Esophagus squamous epithelium (tissue), 5 donors: ENCODE measurements at regions not wholly inside any gene's neighbourhood (a gene's known extent, or its start where the extent isn't known, plus 50 kb on each side); places are given as distances from the start of the nearest gene placed in this dataset.

ENCODE experiments used
- DNase-seq: peaks from one replicate; lab custom pipeline; 2025; lab: John Stamatoyannopoulos, UW
- H3K27ac ChIP-seq, 4 donors: fragments of 200-600 bp; sonication (generic); one replicate each; pipeline ENCODE4 v1.5.1; 2016 to 2019; ENCODE audit warnings: mild to moderate bottlenecking in 1 of 4
- H3K27me3 ChIP-seq, 4 donors: fragments of 200-600 bp; sonication (generic); 1 replicate in 3 of 4; 2 replicates in 1 of 4; pipeline versions ENCODE4 v1.5.1 to v1.6.0; 2017 to 2021; ENCODE audit warnings: antibody characterized with exemption in 1 of 4
- H3K36me3 ChIP-seq, 3 donors: fragments of 200-600 bp; sonication (generic); one replicate each; pipeline ENCODE4 v1.5.1; 2016 to 2019
- H3K4me1 ChIP-seq, 3 donors: fragments of 200-600 bp; sonication (generic); one replicate each; pipeline ENCODE4 v1.5.1; 2017 to 2019
- H3K4me3 ChIP-seq, 4 donors: fragments of 200-600 bp; sonication (generic); 1 replicate in 3 of 4; 2 replicates in 1 of 4; pipeline ENCODE4 v1.5.1; 2016 to 2019; ENCODE audit warnings: mild to moderate bottlenecking in 2 of 4, moderate library complexity in 1 of 4
- H3K9me3 ChIP-seq, 3 donors: fragments of 200-600 bp; sonication (generic); one replicate each; pipeline ENCODE4 v1.5.1; 2016 to 2019
- CTCF ChIP-seq, 6 experiments: fragments of 450-650 bp in 4 of 6; fragments of 200-600 bp in 2 of 6; sonication (generic) in 2 of 6; IDR thresholded peaks; one replicate each; pipeline ENCODE4 v1.5.1; 2016 to 2019; ENCODE audit warnings: antibody characterized with exemption in 6 of 6, mild to moderate bottlenecking in 4 of 6, moderate library complexity in 4 of 6
- POLR2A ChIP-seq, 4 donors: fragments of 450-650 bp; IDR thresholded peaks; one replicate each; pipeline ENCODE4 v1.6.1; 2017; ENCODE audit warnings: antibody characterized with exemption in 4 of 4, mild to moderate bottlenecking in 4 of 4, moderate library complexity in 3 of 4
- WGBS, 2 donors: methylation state at CpG; one replicate each; pipeline ENCODE4 v1.1.5; 2018; 5-methylcytosine and 5-hydroxymethylcytosine counted together
- intact Hi-C: fragments of 100-400 bp; cut with DNase I; formaldehyde crosslinking; loops from one replicate; pipeline ENCODE4 v1.15.0; 2022
- donor health status: DM: yes; HTN: yes; CAD: no.

GRCh38 chr13:55394470-55394869, 1746.2 kb upstream of the PRR20A start:
- DNase-seq, result no peak
- H3K27me3 ChIP-seq, result no peaks in the 10 kb centered on the region
- no peak overlapping the region for H3K4me3 ChIP-seq
- H3K36me3 ChIP-seq, result no peaks in the 10 kb centered on the region
- H3K4me1 ChIP-seq, result no peaks in the 10 kb centered on the region
- H3K27ac ChIP-seq, result no peak overlapping the region
- intact Hi-C loops, result no loop called here
- WGBS, 2 donors, result 57 to 67% methylated on average over 3 of the region's 3 CpGs
- no peaks in the 10 kb centered on the region for H3K9me3 ChIP-seq
- no peak for TF ChIP-seq POLR2A (IDR thresholded peaks at IDR 0.05)
- no peak for TF ChIP-seq CTCF (IDR thresholded peaks at IDR 0.05)

- Histone ChIP-seq H3K36me3 (no peaks in the 10 kb centered on the region), H3K4me3 (no peak overlapping the region), H3K27ac (no peak overlapping the region), H3K4me1 (no peaks in the 10 kb centered on the region), H3K9me3 (no peaks in the 10 kb centered on the region), H3K27me3 (no peaks in the 10 kb centered on the region)
- intact Hi-C loops, result no loop called here
- DNase-seq, result no peak
- WGBS, 2 donors, result 67 to 79% methylated on average over 1 of the region's 1 CpG
- TF ChIP-seq CTCF (IDR thresholded peaks at IDR 0.05) (no peak), POLR2A (IDR thresholded peaks at IDR 0.05) (no peak)
These were observed 1737.8 kb upstream of the PRR20A start for GRCh38 chr13:55402870-55403269.

GRCh38 chr13:55403887-55404487, 1736.7 kb upstream of the PRR20A start:
- no peaks in the 10 kb centered on the region for H3K4me1 ChIP-seq
- no peak overlapping the region for H3K4me3 ChIP-seq
- DNase-seq, result no peak
- no peaks in the 10 kb centered on the region for H3K27me3 ChIP-seq
- TF ChIP-seq POLR2A (IDR thresholded peaks at IDR 0.05), result no peak
- no peak overlapping the region for H3K27ac ChIP-seq
- no peaks in the 10 kb centered on the region for H3K36me3 ChIP-seq
- intact Hi-C loops, result no loop called here
- H3K9me3 ChIP-seq, result no peaks in the 10 kb centered on the region

- 32 to 55% methylated on average over 8 of the region's 8 CpGs for WGBS, 2 donors
- TF ChIP-seq POLR2A (IDR thresholded peaks at IDR 0.05) (no peak), CTCF (IDR thresholded peaks at IDR 0.05) (no peak)
- Histone ChIP-seq H3K27me3 (no peaks in the 10 kb centered on the region), H3K27ac (no peak overlapping the region), H3K36me3 (no peaks in the 10 kb centered on the region), H3K4me3 (no peak overlapping the region), H3K4me1 (no peaks in the 10 kb centered on the region), H3K9me3 (no peaks in the 10 kb centered on the region)
- intact Hi-C loops, result no loop called here
- DNase-seq, result no peak
These were observed 1730.1 kb upstream of the PRR20A start for GRCh38 chr13:55410398-55411330.

- Histone ChIP-seq H3K4me1 (no peaks in the 10 kb centered on the region), H3K4me3 (no peak overlapping the region), H3K27ac (no peak overlapping the region), H3K36me3 (no peaks in the 10 kb centered on the region), H3K9me3 (no peaks in the 10 kb centered on the region), H3K27me3 (no peaks in the 10 kb centered on the region)
- TF ChIP-seq CTCF (IDR thresholded peaks at IDR 0.05), result no peak
- no peak for DNase-seq
- intact Hi-C loops, result no loop called here
- 50 to 54% methylated on average over 2 of the region's 2 CpGs for WGBS, 2 donors
These were observed 1722.6 kb upstream of the PRR20A start for GRCh38 chr13:55418095-55418494.
